Fibroblast of lung (primary cell): ENCODE measurements at regions not wholly inside any gene's neighbourhood (a gene's known extent, or its start where the extent isn't known, plus 50 kb on each side); places are given as distances from the start of the nearest gene placed in this dataset.

Source experiments
- DNase-seq, 2 donors: peaks; one replicate each; pipeline versions ENCODE4 v3.0.0 to v3.0.0-alpha.2; 2010; ENCODE audit warnings: low read depth in 2 of 2
- H2AFZ ChIP-seq: 2 replicates; pipeline ENCODE4 v1.5.1; 2012; ENCODE audit warnings: low read length, control low read depth, inconsistent platforms
- H3K27ac ChIP-seq: 2 replicates; pipeline ENCODE4 v1.5.1; 2011; ENCODE audit warnings: low read length, control low read depth; ENCODE audit not compliant: insufficient read depth
- H3K27me3 ChIP-seq: 2 replicates; pipeline ENCODE4 v1.5.1; 2011; ENCODE audit warnings: mild to moderate bottlenecking, low read length; ENCODE audit not compliant: control insufficient read depth, insufficient read depth
- H3K36me3 ChIP-seq: 2 replicates; pipeline ENCODE4 v1.5.1; 2011; ENCODE audit warnings: low read length; ENCODE audit not compliant: control insufficient read depth, insufficient read depth
- H3K4me1 ChIP-seq: 2 replicates; pipeline ENCODE4 v1.5.1; 2011; ENCODE audit warnings: low read length; ENCODE audit not compliant: control insufficient read depth, insufficient read depth; ENCODE audit errors: extremely low read depth
- H3K4me2 ChIP-seq: 2 replicates; pipeline ENCODE4 v1.5.1; 2011; ENCODE audit warnings: low read length, control low read depth; ENCODE audit not compliant: insufficient read depth; ENCODE audit errors: extremely low read depth
- H3K4me3 ChIP-seq, 4 experiments: fragments of 200-600 bp in 1 of 4; sonication (generic) in 1 of 4; replicated peaks in 1 of 4; 2 replicates each; pipeline ENCODE4 v1.5.1; 2011 to 2016; ENCODE audit warnings: low read length in 4 of 4, low read depth in 3 of 4, mild to moderate bottlenecking in 3 of 4, control low read depth in 2 of 4, inconsistent platforms in 1 of 4, mixed read lengths in 1 of 4; ENCODE audit not compliant: insufficient read depth in 1 of 4; ENCODE audit errors: control extremely low read depth in 1 of 4
- H3K79me2 ChIP-seq: 2 replicates; pipeline ENCODE4 v1.5.1; 2012; ENCODE audit warnings: mild to moderate bottlenecking, low read length, inconsistent platforms; ENCODE audit not compliant: control insufficient read depth, insufficient read depth
- H3K9ac ChIP-seq: 2 replicates; pipeline ENCODE4 v1.5.1; 2011; ENCODE audit warnings: mild to moderate bottlenecking, low read length, control low read depth; ENCODE audit not compliant: insufficient read depth
- H3K9me3 ChIP-seq: 2 replicates; pipeline ENCODE4 v1.5.1; 2012; ENCODE audit warnings: low read depth, low read length; ENCODE audit not compliant: control insufficient read depth, insufficient read depth
- H4K20me1 ChIP-seq: 2 replicates; pipeline ENCODE4 v1.5.1; 2011; ENCODE audit warnings: low read length; ENCODE audit not compliant: control insufficient read depth, insufficient read depth; ENCODE audit errors: extremely low read depth
- CTCF ChIP-seq, 2 donors: IDR thresholded peaks in 1 of 2; conservative IDR thresholded peaks in 1 of 2; 1 replicate in 1 of 2; 2 replicates in 1 of 2; pipeline ENCODE4 v1.5.1; 2011 to 2012; ENCODE audit warnings: low read length in 2 of 2, control low read depth in 1 of 2, inconsistent platforms in 1 of 2, low read depth in 1 of 2, mild to moderate bottlenecking in 1 of 2
- EZH2 ChIP-seq: IDR thresholded peaks from 2 replicates; pipeline ENCODE4 v1.5.1; 2012; ENCODE audit warnings: low read length, control low read depth, mild to moderate bottlenecking; ENCODE audit errors: missing control alignments

- no peaks in the 10 kb centered on the region for H3K79me2 ChIP-seq
These were observed 349.9 kb downstream of the PDHA2 start for GRCh38 chr4:96189761-96190160.

GRCh38 chr4:96193061-96193460 is 353.2 kb downstream of the PDHA2 start:
- no peak overlapping the region for H3K4me3 ChIP-seq
- no peaks in the 10 kb centered on the region for H3K9me3 ChIP-seq
- no peaks in the 10 kb centered on the region for H3K4me1 ChIP-seq
- no peaks in the 10 kb centered on the region for H3K79me2 ChIP-seq
- DNase-seq: peak in 1 of 2 donors; percentile 8
- H3K36me3 ChIP-seq: no peaks in the 10 kb centered on the region
- no peak overlapping the region for H3K4me2 ChIP-seq
- no peaks in the 10 kb centered on the region for H4K20me1 ChIP-seq
- H3K9ac ChIP-seq: no peak overlapping the region
- H3K27ac ChIP-seq: no peak overlapping the region
- no peak overlapping the region for H2AFZ ChIP-seq
- TF ChIP-seq EZH2 (no peak), CTCF (conservative IDR thresholded peaks at IDR 0.05 in 1 of 2, IDR thresholded peaks at IDR 0.05 in 1 of 2; ENCODE audit: low read depth in 1 of 2, low read length in 2 of 2) (no peak)
- H3K27me3 ChIP-seq: no peaks in the 10 kb centered on the region

More at GRCh38 chr4:96189761-96190160, 349.9 kb downstream of the PDHA2 start:
- H2AFZ ChIP-seq: no peak overlapping the region
- DNase-seq: no peak
- no peak overlapping the region for H3K27ac ChIP-seq
- no peak for TF ChIP-seq CTCF (conservative IDR thresholded peaks at IDR 0.05 in 1 of 2, IDR thresholded peaks at IDR 0.05 in 1 of 2; ENCODE audit: low read depth in 1 of 2, low read length in 2 of 2)
- H3K4me3 ChIP-seq: no peak overlapping the region
- H4K20me1 ChIP-seq: no peaks in the 10 kb centered on the region
- H3K27me3 ChIP-seq: no peaks in the 10 kb centered on the region
- no peaks in the 10 kb centered on the region for H3K36me3 ChIP-seq
- no peak overlapping the region for H3K9ac ChIP-seq
- no peak overlapping the region for H3K4me2 ChIP-seq
- no peaks in the 10 kb centered on the region for H3K4me1 ChIP-seq
- no peaks in the 10 kb centered on the region for H3K9me3 ChIP-seq

- Histone ChIP-seq H3K9me3 (no peaks in the 10 kb centered on the region), H3K9ac (no peak overlapping the region), H3K27me3 (no peaks in the 10 kb centered on the region), H3K4me1 (no peaks in the 10 kb centered on the region), H2AFZ (no peak overlapping the region), H3K36me3 (no peaks in the 10 kb centered on the region), H3K4me3 (no peak overlapping the region), H3K27ac (no peak overlapping the region), H4K20me1 (no peaks in the 10 kb centered on the region), H3K4me2 (no peak overlapping the region), H3K79me2 (no peaks in the 10 kb centered on the region)
- TF ChIP-seq CTCF (conservative IDR thresholded peaks at IDR 0.05 in 1 of 2, IDR thresholded peaks at IDR 0.05 in 1 of 2; ENCODE audit: low read depth in 1 of 2, low read length in 2 of 2) (no peak), EZH2 (no peak)
- peak in 1 of 2 donors; percentile 58 for DNase-seq
These were observed 355.1 kb downstream of the PDHA2 start for GRCh38 chr4:96194993-96195392.
